Caco-2 (cell line): ENCODE measurements at regions not wholly inside any gene's neighbourhood (a gene's known extent, or its start where the extent isn't known, plus 50 kb on each side); places are given as distances from the start of the nearest gene placed in this dataset.

ENCODE experiments used
- BruUV-seq: library from RNA; stranded (reverse); fragments of 400-500 nt; replicated peaks from 2 replicates; lab custom pipeline; 2021; lab: Mats Ljungman, UMichigan
- CTCF ChIA-PET: fragments of 300-600 bp; sonication (Branson Sonifier 250); formaldehyde crosslinking; loops from one replicate; lab custom pipeline; 2022; ENCODE audit warnings: antibody characterized with exemption; lab: Charles Lee
- POLR2A ChIA-PET: fragments of 300-600 bp; sonication (Branson Sonifier 250); formaldehyde crosslinking; loops from one replicate; lab custom pipeline; 2022; ENCODE audit warnings: antibody characterized with exemption; lab: Charles Lee
- DNase-seq, 2 experiments: peaks; one replicate each; pipeline versions ENCODE4 v3.0.0 to v3.0.0-alpha.2; 2020 to 2022
- H3K27me3 ChIP-seq: replicated peaks from 2 replicates; pipeline ENCODE4 v1.6.0; 2011; ENCODE audit warnings: low read length; ENCODE audit not compliant: control insufficient read depth, insufficient read depth
- H3K36me3 ChIP-seq: 2 replicates; pipeline ENCODE4 v1.5.1; 2011; ENCODE audit warnings: low read length; ENCODE audit not compliant: control insufficient read depth, insufficient read depth
- H3K4me1 ChIP-seq: fragments of 250-450 bp; sonication (Bioruptor Pico); 2 replicates; pipeline ENCODE4 v1.5.1; 2020; ENCODE audit warnings: mild to moderate bottlenecking
- H3K4me3 ChIP-seq: 2 replicates; pipeline ENCODE4 v1.5.1; 2011; ENCODE audit warnings: low read depth, mild to moderate bottlenecking, control low read depth, low read length
- H3K9me3 ChIP-seq: fragments of 250-450 bp; sonication (Bioruptor Pico); 2 replicates; pipeline ENCODE4 v1.5.1; 2020; ENCODE audit warnings: mild to moderate bottlenecking, moderate library complexity
- H3K27ac Mint-ChIP-seq: one replicate; pipeline ENCODE4 v1.8.0; 2022; ENCODE audit warnings: mixed read lengths; ENCODE audit not compliant: unreplicated experiment
- H3K27me3 Mint-ChIP-seq: one replicate; pipeline ENCODE4 v1.8.0; 2022; ENCODE audit warnings: mixed read lengths; ENCODE audit not compliant: insufficient read depth, unreplicated experiment
- H3K36me3 Mint-ChIP-seq: one replicate; pipeline ENCODE4 v1.8.0; 2022; ENCODE audit warnings: mild to moderate bottlenecking, mixed read lengths; ENCODE audit not compliant: insufficient read depth, unreplicated experiment
- H3K4me1 Mint-ChIP-seq: one replicate; pipeline ENCODE4 v1.8.0; 2022; ENCODE audit warnings: low read depth, mixed read lengths; ENCODE audit not compliant: unreplicated experiment
- H3K4me3 Mint-ChIP-seq: one replicate; pipeline ENCODE4 v1.8.0; 2022; ENCODE audit warnings: mild to moderate bottlenecking, moderate library complexity, mixed read lengths; ENCODE audit not compliant: unreplicated experiment
- H3K9me3 Mint-ChIP-seq: one replicate; pipeline ENCODE4 v1.8.0; 2022; ENCODE audit warnings: mixed read lengths; ENCODE audit not compliant: unreplicated experiment
- intact Hi-C: fragments of 100-400 bp; cut with micrococcal nuclease; formaldehyde crosslinking; loops from one replicate; pipeline ENCODE4 v1.10.0; 2022; ENCODE audit not compliant: unreplicated experiment
- TF ChIP-seq, protein P1 (sequence below), 2 experiments: fragments of 200-600 bp in 1 of 2; IDR thresholded peaks; 1 replicate in 1 of 2; 2 replicates in 1 of 2; pipeline versions ENCODE4 v1.5.1 to v1.8.0; 2011 to 2022; ENCODE audit warnings: antibody characterized with exemption in 1 of 2, control low read depth in 1 of 2, inconsistent platforms in 1 of 2, low read depth in 1 of 2, low read length in 1 of 2, mild to moderate bottlenecking in 1 of 2, moderate library complexity in 1 of 2; ENCODE audit not compliant: insufficient read depth in 1 of 2, severe bottlenecking in 1 of 2, unreplicated experiment in 1 of 2

DNA sequence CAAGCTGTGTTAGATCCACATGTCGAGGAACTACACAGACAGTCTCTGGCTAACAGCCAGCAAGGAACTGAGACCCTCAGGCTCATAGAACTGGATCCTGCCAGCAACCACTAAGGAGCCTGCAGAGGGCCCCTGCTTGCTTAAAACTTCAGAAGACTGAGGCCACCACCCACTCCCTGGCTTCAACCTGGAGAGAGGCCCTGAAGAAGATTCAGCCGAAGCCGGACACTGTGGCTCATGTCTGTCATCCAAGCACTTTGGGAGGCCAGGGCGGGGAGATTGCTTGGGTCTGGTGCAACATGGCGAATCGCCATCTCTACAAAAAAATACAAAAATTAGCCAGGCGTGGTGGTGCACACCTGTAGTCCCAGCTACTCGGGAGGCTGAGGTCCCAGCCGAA is 92.6 kb upstream of the TMPRSS2 start:
- intact Hi-C loops = no loop called here
- H3K27me3 Mint-ChIP-seq = no peaks in the 10 kb centered on the region

DNA sequence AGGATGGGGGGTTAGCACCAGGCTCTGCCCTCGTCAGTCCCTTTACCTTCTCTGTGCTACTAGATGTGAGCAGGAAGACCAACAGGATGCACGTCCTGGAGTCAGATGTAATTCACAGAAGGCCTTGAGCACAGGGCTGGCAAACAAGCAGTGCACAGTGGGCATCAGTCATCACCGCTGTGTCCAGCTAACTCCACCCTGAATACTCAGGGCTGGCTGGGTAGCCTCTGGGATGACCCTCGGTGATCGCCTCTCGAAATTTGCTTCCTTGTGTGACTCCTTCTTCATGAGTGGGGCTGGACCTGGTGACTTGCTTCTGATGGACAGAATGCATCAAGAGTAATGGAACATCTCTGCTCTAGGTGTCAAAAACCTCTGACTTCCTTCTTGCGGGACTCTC is 92.2 kb upstream of the TMPRSS2 start:
- H3K36me3 Mint-ChIP-seq = peaks cover 11% of the 10 kb centered on the region
- H3K9me3 Mint-ChIP-seq = no peaks in the 10 kb centered on the region
- no peaks in the 10 kb centered on the region; the same call in 1 of the 2 replicates for H3K36me3 ChIP-seq
- no peaks in the 10 kb centered on the region for H3K27me3 Mint-ChIP-seq
- peaks cover 47% of the 10 kb centered on the region for H3K4me1 ChIP-seq
- peaks cover 28% of the 10 kb centered on the region for H3K4me1 Mint-ChIP-seq
- BruUV-seq = no TSS peak
- intact Hi-C loops = no loop called here
- ChIA-PET POLR2A (no interaction called here), CTCF (no interaction called here)
- no peak overlapping the region for H3K4me3 Mint-ChIP-seq
- H3K27ac Mint-ChIP-seq = no peak overlapping the region
- no peaks in the 10 kb centered on the region for H3K9me3 ChIP-seq
- no peak overlapping the region for H3K4me3 ChIP-seq
- DNase-seq = no peak
- TF ChIP-seq, protein P1, sequence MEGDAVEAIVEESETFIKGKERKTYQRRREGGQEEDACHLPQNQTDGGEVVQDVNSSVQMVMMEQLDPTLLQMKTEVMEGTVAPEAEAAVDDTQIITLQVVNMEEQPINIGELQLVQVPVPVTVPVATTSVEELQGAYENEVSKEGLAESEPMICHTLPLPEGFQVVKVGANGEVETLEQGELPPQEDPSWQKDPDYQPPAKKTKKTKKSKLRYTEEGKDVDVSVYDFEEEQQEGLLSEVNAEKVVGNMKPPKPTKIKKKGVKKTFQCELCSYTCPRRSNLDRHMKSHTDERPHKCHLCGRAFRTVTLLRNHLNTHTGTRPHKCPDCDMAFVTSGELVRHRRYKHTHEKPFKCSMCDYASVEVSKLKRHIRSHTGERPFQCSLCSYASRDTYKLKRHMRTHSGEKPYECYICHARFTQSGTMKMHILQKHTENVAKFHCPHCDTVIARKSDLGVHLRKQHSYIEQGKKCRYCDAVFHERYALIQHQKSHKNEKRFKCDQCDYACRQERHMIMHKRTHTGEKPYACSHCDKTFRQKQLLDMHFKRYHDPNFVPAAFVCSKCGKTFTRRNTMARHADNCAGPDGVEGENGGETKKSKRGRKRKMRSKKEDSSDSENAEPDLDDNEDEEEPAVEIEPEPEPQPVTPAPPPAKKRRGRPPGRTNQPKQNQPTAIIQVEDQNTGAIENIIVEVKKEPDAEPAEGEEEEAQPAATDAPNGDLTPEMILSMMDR (IDR thresholded peaks at IDR 0.05; ENCODE audit: insufficient read depth in 1 of 2, low read depth in 1 of 2, low read length in 1 of 2, severe bottlenecking in 1 of 2, unreplicated experiment in 1 of 2) = no peak
- no peaks in the 10 kb centered on the region for H3K27me3 ChIP-seq

More for the DNA sequence above, 92.6 kb upstream of the TMPRSS2 start:
- Histone ChIP-seq H3K27me3 (no peaks in the 10 kb centered on the region), H3K4me1 (peaks cover 47% of the 10 kb centered on the region), H3K4me3 (no peak overlapping the region), H3K36me3 (no peaks in the 10 kb centered on the region; the same call in 1 of the 2 replicates), H3K9me3 (no peaks in the 10 kb centered on the region)
- Mint-ChIP-seq H3K36me3 (peaks cover 11% of the 10 kb centered on the region), H3K4me1 (peaks cover 28% of the 10 kb centered on the region), H3K4me3 (no peak overlapping the region), H3K9me3 (no peaks in the 10 kb centered on the region), H3K27ac (no peak overlapping the region)
- POLR2A ChIA-PET = no interaction called here
- no TSS peak for BruUV-seq
- TF ChIP-seq, protein P1 (IDR thresholded peaks at IDR 0.05; ENCODE audit: insufficient read depth in 1 of 2, low read depth in 1 of 2, low read length in 1 of 2, severe bottlenecking in 1 of 2, unreplicated experiment in 1 of 2) = no peak
- DNase-seq = peak in 1 of 2 experiments; percentile 9
- CTCF ChIA-PET = no interaction called here

DNA sequence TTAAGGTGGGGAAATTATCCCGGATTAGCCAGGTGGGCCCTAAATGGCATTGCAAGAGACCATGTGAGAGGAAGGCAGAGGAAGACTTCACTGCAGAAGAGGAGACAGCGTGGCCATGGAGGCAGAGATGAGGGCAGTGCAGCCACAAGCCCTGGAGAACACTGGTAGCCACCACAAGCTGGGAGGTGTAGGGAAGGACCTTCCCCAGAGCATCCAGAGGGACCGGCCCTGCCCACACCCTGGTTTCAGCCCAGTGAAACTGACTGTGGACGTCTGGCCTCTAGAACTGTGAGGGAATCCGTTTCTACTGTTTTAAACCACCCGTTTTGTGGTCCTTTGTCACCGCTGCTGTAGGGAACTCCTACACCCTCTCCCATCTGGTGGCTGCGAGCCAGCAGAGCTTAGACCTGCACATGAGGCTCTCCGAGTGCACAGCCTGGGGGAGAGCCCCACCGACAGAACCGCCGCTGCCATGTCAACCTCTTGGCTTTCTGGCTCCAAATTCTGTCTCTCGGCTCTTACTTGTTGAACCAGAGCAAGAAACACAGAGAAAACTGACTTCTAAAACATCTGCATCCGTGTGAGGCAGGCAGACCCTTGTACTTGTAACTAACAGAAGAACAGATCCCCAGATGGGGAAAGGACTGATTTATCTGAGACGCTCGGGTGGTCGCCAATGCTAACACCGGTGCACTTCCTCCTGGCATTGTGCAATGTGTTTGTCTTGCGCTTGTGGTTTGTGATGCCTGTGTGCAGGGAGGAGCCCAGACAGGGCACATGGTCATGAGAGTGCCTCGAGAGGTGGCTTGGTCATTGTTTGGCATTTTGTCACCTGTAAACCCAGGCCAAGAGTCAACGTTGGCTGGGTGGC is 90.8 kb upstream of the TMPRSS2 start:
- POLR2A ChIA-PET = no interaction called here
- Mint-ChIP-seq H3K9me3 (no peaks in the 10 kb centered on the region), H3K4me1 (peaks cover 29% of the 10 kb centered on the region), H3K27me3 (no peaks in the 10 kb centered on the region), H3K27ac (peak overlapping the region; percentile 48), H3K36me3 (peaks cover 11% of the 10 kb centered on the region), H3K4me3 (no peak overlapping the region)
- TF ChIP-seq, protein P1 (IDR thresholded peaks at IDR 0.05; ENCODE audit: insufficient read depth in 1 of 2, low read depth in 1 of 2, low read length in 1 of 2, severe bottlenecking in 1 of 2, unreplicated experiment in 1 of 2) = no peak
- BruUV-seq = no TSS peak
- intact Hi-C loops = no loop called here
- H3K9me3 ChIP-seq = no peaks in the 10 kb centered on the region
- CTCF ChIA-PET = no interaction called here
- peak in 1 of 2 experiments; percentile 2 for DNase-seq
- peaks cover 54% of the 10 kb centered on the region for H3K4me1 ChIP-seq
- H3K36me3 ChIP-seq = no peaks in the 10 kb centered on the region; the same call in 1 of the 2 replicates
- no peaks in the 10 kb centered on the region for H3K27me3 ChIP-seq
- H3K4me3 ChIP-seq = no peak overlapping the region
